ENCODE measurements at regions not wholly inside any gene's neighbourhood (a gene's known extent, or its start where the extent isn't known, plus 50 kb on each side); places are given as distances from the start of the nearest gene placed in this dataset.

DNA sequence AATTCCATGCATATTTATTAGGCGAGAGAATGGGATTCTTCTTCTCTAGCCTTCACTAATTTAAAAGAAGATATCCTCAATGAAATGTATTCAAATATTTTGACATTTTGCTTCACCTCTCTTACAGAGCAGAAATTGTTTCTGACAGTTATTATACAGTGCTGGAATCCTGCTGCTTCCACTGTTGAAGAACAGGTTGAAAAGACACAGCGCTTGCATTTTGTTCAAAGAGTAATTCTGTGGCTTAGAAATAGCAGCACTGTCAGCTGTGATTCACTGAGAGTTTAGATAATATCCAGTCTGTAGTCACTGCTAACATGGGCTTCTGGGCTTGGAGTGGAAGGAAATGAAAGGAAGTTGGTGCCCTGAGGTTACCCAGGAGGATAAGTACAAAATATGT, 117.1 kb upstream of the FBXL4 start:
- TF ChIP-seq CTCF (conservative IDR thresholded peaks at IDR 0.05; ENCODE audit: low read length) (no peak), EZH2phosphoT487 (IDR thresholded peaks at IDR 0.05; ENCODE audit: borderline replicate concordance, low read depth, low read length) (no peak)
